Peyer's patch (tissue), 4 donors: ENCODE measurements at regions not wholly inside any gene's neighbourhood (a gene's known extent, or its start where the extent isn't known, plus 50 kb on each side); places are given as distances from the start of the nearest gene placed in this dataset.

Experiments used
- DNase-seq, 3 donors: peaks; one replicate each; pipeline ENCODE4 v3.0.0-alpha.2; 2017 to 2019
- H3K27ac ChIP-seq, 4 donors: fragments of 200-600 bp; sonication (generic); one replicate each; pipeline ENCODE4 v1.5.1; 2016 to 2019
- H3K27me3 ChIP-seq, 2 donors: fragments of 200-600 bp; sonication (generic); one replicate each; pipeline ENCODE4 v1.5.1; 2019
- H3K36me3 ChIP-seq, 3 donors: fragments of 200-600 bp; sonication (generic); one replicate each; pipeline ENCODE4 v1.5.1; 2016 to 2019
- H3K4me1 ChIP-seq, 4 donors: fragments of 200-600 bp; sonication (generic); one replicate each; pipeline ENCODE4 v1.5.1; 2016 to 2019
- H3K4me3 ChIP-seq, 4 donors: fragments of 200-600 bp; sonication (generic); 1 replicate in 3 of 4; 2 replicates in 1 of 4; pipeline ENCODE4 v1.5.1; 2016 to 2019; ENCODE audit warnings: mild to moderate bottlenecking in 1 of 4
- H3K9me3 ChIP-seq, 4 donors: fragments of 200-600 bp; sonication (generic); one replicate each; pipeline ENCODE4 v1.5.1; 2016 to 2019; ENCODE audit warnings: mild to moderate bottlenecking in 1 of 4
- CTCF ChIP-seq, 6 experiments: fragments of 450-650 bp in 4 of 6; fragments of 200-600 bp in 2 of 6; sonication (generic) in 1 of 6; IDR thresholded peaks; one replicate each; pipeline ENCODE4 v1.5.1; 2017 to 2019; ENCODE audit warnings: antibody characterized with exemption in 6 of 6, mild to moderate bottlenecking in 3 of 6, moderate library complexity in 1 of 6
- POLR2A ChIP-seq, 2 donors: fragments of 450-650 bp; IDR thresholded peaks; one replicate each; pipeline ENCODE4 v1.5.1; 2017; ENCODE audit warnings: antibody characterized with exemption in 2 of 2, mild to moderate bottlenecking in 2 of 2, moderate library complexity in 2 of 2

GRCh38 chr9:20015427-20015931 lies 226.6 kb upstream of the SLC24A2 start:
- Histone ChIP-seq H3K4me3 (no peak overlapping the region), H3K9me3 (no peaks in the 10 kb centered on the region), H3K36me3 (no peaks in the 10 kb centered on the region), H3K4me1 (no peaks in the 10 kb centered on the region), H3K27ac (no peak overlapping the region), H3K27me3 (no peaks in the 10 kb centered on the region)
- no peak for DNase-seq
- TF ChIP-seq CTCF (IDR thresholded peaks at IDR 0.05) (no peak), POLR2A (IDR thresholded peaks at IDR 0.05) (no peak)

GRCh38 chr9:20014168-20014567 lies 225.3 kb upstream of the SLC24A2 start:
- no peak for DNase-seq
- no peak overlapping the region for H3K27ac ChIP-seq
- H3K9me3 ChIP-seq, result no peaks in the 10 kb centered on the region
- no peak overlapping the region for H3K4me3 ChIP-seq
- TF ChIP-seq CTCF (IDR thresholded peaks at IDR 0.05), result no peak
- TF ChIP-seq POLR2A (IDR thresholded peaks at IDR 0.05), result no peak
- H3K27me3 ChIP-seq, result no peaks in the 10 kb centered on the region
- H3K36me3 ChIP-seq, result no peaks in the 10 kb centered on the region
- H3K4me1 ChIP-seq, result no peaks in the 10 kb centered on the region

- no peak for TF ChIP-seq CTCF (IDR thresholded peaks at IDR 0.05)
- no peak for TF ChIP-seq POLR2A (IDR thresholded peaks at IDR 0.05)
- H3K27me3 ChIP-seq, result no peaks in the 10 kb centered on the region
- no peak for DNase-seq
- H3K36me3 ChIP-seq, result no peaks in the 10 kb centered on the region
- no peaks in the 10 kb centered on the region for H3K4me1 ChIP-seq
- no peak overlapping the region for H3K27ac ChIP-seq
- no peak overlapping the region for H3K4me3 ChIP-seq
- no peaks in the 10 kb centered on the region for H3K9me3 ChIP-seq
Measured at GRCh38 chr9:20012232-20012631, 223.4 kb upstream of the SLC24A2 start.

- no peaks in the 10 kb centered on the region for H3K9me3 ChIP-seq
- no peaks in the 10 kb centered on the region for H3K36me3 ChIP-seq
- H3K27ac ChIP-seq, result no peak overlapping the region
- no peak overlapping the region for H3K4me3 ChIP-seq
- DNase-seq, result no peak
- H3K4me1 ChIP-seq, result no peaks in the 10 kb centered on the region
- H3K27me3 ChIP-seq, result no peaks in the 10 kb centered on the region
- TF ChIP-seq POLR2A (IDR thresholded peaks at IDR 0.05) (no peak), CTCF (IDR thresholded peaks at IDR 0.05) (no peak)
Measured at GRCh38 chr9:20009606-20010005, 220.8 kb upstream of the SLC24A2 start.

- Histone ChIP-seq H3K9me3 (no peaks in the 10 kb centered on the region), H3K4me1 (no peaks in the 10 kb centered on the region), H3K27ac (no peak overlapping the region), H3K4me3 (no peak overlapping the region), H3K36me3 (no peaks in the 10 kb centered on the region), H3K27me3 (no peaks in the 10 kb centered on the region)
- no peak for DNase-seq
- TF ChIP-seq POLR2A (IDR thresholded peaks at IDR 0.05) (no peak), CTCF (IDR thresholded peaks at IDR 0.05) (no peak)
Measured at GRCh38 chr9:20002011-20002410, 213.2 kb upstream of the SLC24A2 start.

- Histone ChIP-seq H3K4me1 (no peaks in the 10 kb centered on the region), H3K27me3 (no peaks in the 10 kb centered on the region), H3K9me3 (no peaks in the 10 kb centered on the region), H3K27ac (no peak overlapping the region), H3K4me3 (no peak overlapping the region), H3K36me3 (no peaks in the 10 kb centered on the region)
- TF ChIP-seq CTCF (IDR thresholded peaks at IDR 0.05), result no peak
- no peak for TF ChIP-seq POLR2A (IDR thresholded peaks at IDR 0.05)
- DNase-seq, result no peak
Measured at GRCh38 chr9:20001058-20001457, 212.2 kb upstream of the SLC24A2 start.
